ENCODE measurements at regions not wholly inside any gene's neighbourhood (a gene's known extent, or its start where the extent isn't known, plus 50 kb on each side); places are given as distances from the start of the nearest gene placed in this dataset.

GRCh38 chr3:87175732-87176131 is 51.4 kb upstream of the CHMP2B start:
- intact Hi-C loops (cut with micrococcal nuclease): no loop called here
- Mint-ChIP-seq H3K27ac (no peak overlapping the region), H3K9me3 (peaks cover 16% of the 10 kb centered on the region), H3K27me3 (no peaks in the 10 kb centered on the region), H3K36me3 (ENCODE audit: low read depth) (no peaks in the 10 kb centered on the region), H3K4me1 (ENCODE audit: low read depth) (no peaks in the 10 kb centered on the region), H3K4me3 (no peak overlapping the region)

GRCh38 chr3:87173776-87174175 is 53.3 kb upstream of the CHMP2B start:
- Mint-ChIP-seq H3K27ac (no peak overlapping the region), H3K4me1 (ENCODE audit: low read depth) (no peaks in the 10 kb centered on the region), H3K36me3 (ENCODE audit: low read depth) (no peaks in the 10 kb centered on the region), H3K4me3 (no peak overlapping the region), H3K9me3 (peaks cover 16% of the 10 kb centered on the region), H3K27me3 (no peaks in the 10 kb centered on the region)
- intact Hi-C loops (cut with micrococcal nuclease): no loop called here

GRCh38 chr3:87173071-87173470 is 54.0 kb upstream of the CHMP2B start:
- intact Hi-C loops (cut with micrococcal nuclease): no loop called here
- no peak overlapping the region for H3K27ac Mint-ChIP-seq
- H3K4me3 Mint-ChIP-seq: no peak overlapping the region
- H3K4me1 Mint-ChIP-seq (ENCODE audit: low read depth): no peaks in the 10 kb centered on the region
- peaks cover 1% of the 10 kb centered on the region for H3K27me3 Mint-ChIP-seq
- H3K36me3 Mint-ChIP-seq (ENCODE audit: low read depth): no peaks in the 10 kb centered on the region
- H3K9me3 Mint-ChIP-seq: peaks cover 16% of the 10 kb centered on the region

GRCh38 chr3:87167628-87168456 is 59.3 kb upstream of the CHMP2B start:
- no peaks in the 10 kb centered on the region for H3K4me1 Mint-ChIP-seq (ENCODE audit: low read depth)
- intact Hi-C loops (cut with micrococcal nuclease): loop anchor here (1.0 to 5.0 kb wide), 3 partner anchors 199 to 466 kb away; no protein-coding TSS in a partner anchor
- peaks cover 1% of the 10 kb centered on the region for H3K27me3 Mint-ChIP-seq
- no peak overlapping the region for H3K27ac Mint-ChIP-seq
- H3K4me3 Mint-ChIP-seq: no peak overlapping the region
- no peaks in the 10 kb centered on the region for H3K9me3 Mint-ChIP-seq
- H3K36me3 Mint-ChIP-seq (ENCODE audit: low read depth): no peaks in the 10 kb centered on the region

- H3K36me3 Mint-ChIP-seq (ENCODE audit: low read depth): no peaks in the 10 kb centered on the region
- H3K4me3 Mint-ChIP-seq: no peak overlapping the region
- intact Hi-C loops (cut with micrococcal nuclease): no loop called here
- no peaks in the 10 kb centered on the region for H3K4me1 Mint-ChIP-seq (ENCODE audit: low read depth)
- H3K27ac Mint-ChIP-seq: no peak overlapping the region
- H3K9me3 Mint-ChIP-seq: no peaks in the 10 kb centered on the region
- H3K27me3 Mint-ChIP-seq: peaks cover 1% of the 10 kb centered on the region
Measured at GRCh38 chr3:87164245-87164644, 62.9 kb upstream of the CHMP2B start.

- Mint-ChIP-seq H3K9me3 (no peaks in the 10 kb centered on the region), H3K4me3 (no peak overlapping the region), H3K27me3 (no peaks in the 10 kb centered on the region), H3K4me1 (ENCODE audit: low read depth) (no peaks in the 10 kb centered on the region), H3K27ac (no peak overlapping the region), H3K36me3 (ENCODE audit: low read depth) (no peaks in the 10 kb centered on the region)
- intact Hi-C loops (cut with micrococcal nuclease): no loop called here
Measured at GRCh38 chr3:87161851-87162250, 65.3 kb upstream of the CHMP2B start.

GRCh38 chr3:87161417-87161816 is 65.7 kb upstream of the CHMP2B start:
- no peaks in the 10 kb centered on the region for H3K27me3 Mint-ChIP-seq

GRCh38 chr3:87161013-87161412 is 66.1 kb upstream of the CHMP2B start:
- Mint-ChIP-seq H3K27me3 (no peaks in the 10 kb centered on the region), H3K36me3 (ENCODE audit: low read depth) (no peaks in the 10 kb centered on the region), H3K9me3 (no peaks in the 10 kb centered on the region), H3K4me1 (ENCODE audit: low read depth) (no peaks in the 10 kb centered on the region), H3K4me3 (no peak overlapping the region), H3K27ac (no peak overlapping the region)
- intact Hi-C loops (cut with micrococcal nuclease): no loop called here

More at GRCh38 chr3:87161417-87161816, 65.7 kb upstream of the CHMP2B start:
- no peaks in the 10 kb centered on the region for H3K4me1 Mint-ChIP-seq (ENCODE audit: low read depth)
- no peaks in the 10 kb centered on the region for H3K36me3 Mint-ChIP-seq (ENCODE audit: low read depth)
- no peak overlapping the region for H3K4me3 Mint-ChIP-seq
- H3K27ac Mint-ChIP-seq: no peak overlapping the region
- no peaks in the 10 kb centered on the region for H3K9me3 Mint-ChIP-seq
- intact Hi-C loops (cut with micrococcal nuclease): no loop called here

GRCh38 chr3:87158823-87159222 is 68.3 kb upstream of the CHMP2B start:
- no peak overlapping the region for H3K4me3 Mint-ChIP-seq
- H3K4me1 Mint-ChIP-seq (ENCODE audit: low read depth): no peaks in the 10 kb centered on the region
- intact Hi-C loops (cut with micrococcal nuclease): no loop called here
- H3K27ac Mint-ChIP-seq: no peak overlapping the region
- H3K9me3 Mint-ChIP-seq: no peaks in the 10 kb centered on the region
- H3K27me3 Mint-ChIP-seq: no peaks in the 10 kb centered on the region
- H3K36me3 Mint-ChIP-seq (ENCODE audit: low read depth): no peaks in the 10 kb centered on the region

GRCh38 chr3:87148020-87148419 is 79.1 kb upstream of the CHMP2B start:
- Mint-ChIP-seq H3K27ac (no peak overlapping the region), H3K27me3 (no peaks in the 10 kb centered on the region), H3K9me3 (peaks cover 39% of the 10 kb centered on the region), H3K36me3 (ENCODE audit: low read depth) (no peaks in the 10 kb centered on the region), H3K4me1 (ENCODE audit: low read depth) (no peaks in the 10 kb centered on the region), H3K4me3 (no peak overlapping the region)
- intact Hi-C loops (cut with micrococcal nuclease): no loop called here

GRCh38 chr3:87147562-87147961 is 79.5 kb upstream of the CHMP2B start:
- Mint-ChIP-seq H3K9me3 (peaks cover 39% of the 10 kb centered on the region), H3K27me3 (no peaks in the 10 kb centered on the region), H3K4me1 (ENCODE audit: low read depth) (no peaks in the 10 kb centered on the region), H3K27ac (no peak overlapping the region), H3K4me3 (no peak overlapping the region), H3K36me3 (ENCODE audit: low read depth) (no peaks in the 10 kb centered on the region)
- intact Hi-C loops (cut with micrococcal nuclease): no loop called here

- peaks cover 45% of the 10 kb centered on the region for H3K9me3 Mint-ChIP-seq
- no peak overlapping the region for H3K4me3 Mint-ChIP-seq
- no peaks in the 10 kb centered on the region for H3K27me3 Mint-ChIP-seq
- no peak overlapping the region for H3K27ac Mint-ChIP-seq
- H3K36me3 Mint-ChIP-seq (ENCODE audit: low read depth): no peaks in the 10 kb centered on the region
- intact Hi-C loops (cut with micrococcal nuclease): no loop called here
- no peaks in the 10 kb centered on the region for H3K4me1 Mint-ChIP-seq (ENCODE audit: low read depth)
Measured at GRCh38 chr3:87145553-87145952, 81.6 kb upstream of the CHMP2B start.

GRCh38 chr3:87136066-87136596 is 91.0 kb upstream of the CHMP2B start:
- H3K27me3 Mint-ChIP-seq: no peaks in the 10 kb centered on the region
- H3K9me3 Mint-ChIP-seq: peaks cover 42% of the 10 kb centered on the region
- H3K4me1 Mint-ChIP-seq (ENCODE audit: low read depth): no peaks in the 10 kb centered on the region
- intact Hi-C loops (cut with micrococcal nuclease): no loop called here
- H3K4me3 Mint-ChIP-seq: no peak overlapping the region
- H3K27ac Mint-ChIP-seq: no peak overlapping the region
- H3K36me3 Mint-ChIP-seq (ENCODE audit: low read depth): no peaks in the 10 kb centered on the region

- Mint-ChIP-seq H3K9me3 (peaks cover 36% of the 10 kb centered on the region), H3K27ac (no peak overlapping the region), H3K36me3 (ENCODE audit: low read depth) (no peaks in the 10 kb centered on the region), H3K27me3 (no peaks in the 10 kb centered on the region), H3K4me3 (no peak overlapping the region), H3K4me1 (ENCODE audit: low read depth) (no peaks in the 10 kb centered on the region)
- intact Hi-C loops (cut with micrococcal nuclease): no loop called here
Measured at GRCh38 chr3:87135412-87135811, 91.7 kb upstream of the CHMP2B start.

- no peaks in the 10 kb centered on the region for H3K4me1 Mint-ChIP-seq (ENCODE audit: low read depth)
- H3K36me3 Mint-ChIP-seq (ENCODE audit: low read depth): no peaks in the 10 kb centered on the region
- no peak overlapping the region for H3K27ac Mint-ChIP-seq
- no peaks in the 10 kb centered on the region for H3K27me3 Mint-ChIP-seq
- intact Hi-C loops (cut with micrococcal nuclease): no loop called here
- no peak overlapping the region for H3K4me3 Mint-ChIP-seq
- H3K9me3 Mint-ChIP-seq: peaks cover 32% of the 10 kb centered on the region
Measured at GRCh38 chr3:87132801-87133200, 94.3 kb upstream of the CHMP2B start.

All from dendritic cell treated with granulocyte-macrophage colony-stimulating factor and Interleukin-4, amounts not matched to agents 40 ng/mL and 50 ng/mL, for 4 days (primary cell).